Astrocyte of the spinal cord (primary cell): ENCODE measurements at regions not wholly inside any gene's neighbourhood (a gene's known extent, or its start where the extent isn't known, plus 50 kb on each side); places are given as distances from the start of the nearest gene placed in this dataset.

Experiments
- DNase-seq: peaks from one replicate; pipeline ENCODE4 v3.0.0; 2011; ENCODE audit warnings: low read depth, low spot score
- H3K4me3 ChIP-seq: 2 replicates; pipeline ENCODE4 v1.5.1; 2011; ENCODE audit warnings: low read depth, mild to moderate bottlenecking, low read length, moderate library complexity
- CTCF ChIP-seq: IDR thresholded peaks from 2 replicates; pipeline ENCODE4 v1.5.1; 2012; ENCODE audit warnings: low read depth, mild to moderate bottlenecking, low read length, inconsistent platforms
- in situ Hi-C: cut with HindIII; loops from 2 replicates; pipeline ENCODE4 v1.10.0; 2017; ENCODE audit warnings: low sequenced_read_pairs

GRCh38 chr2:221844212-221845020 lies 272.3 kb upstream of the EPHA4 start:
- DNase-seq: no peak
- in situ Hi-C loops: no loop called here

GRCh38 chr2:221836095-221836494 lies 264.0 kb upstream of the EPHA4 start:
- DNase-seq: peak; percentile 5
- in situ Hi-C loops: no loop called here
- H3K4me3 ChIP-seq: no peak overlapping the region
- TF ChIP-seq CTCF: no peak

More at GRCh38 chr2:221844212-221845020, 272.3 kb upstream of the EPHA4 start:
- no peak overlapping the region for H3K4me3 ChIP-seq
- no peak for TF ChIP-seq CTCF

GRCh38 chr2:221833966-221834365 lies 261.9 kb upstream of the EPHA4 start:
- H3K4me3 ChIP-seq: no peak overlapping the region
- TF ChIP-seq CTCF: no peak
- in situ Hi-C loops: no loop called here
- no peak for DNase-seq

GRCh38 chr2:221831051-221831450 lies 258.9 kb upstream of the EPHA4 start:
- TF ChIP-seq CTCF: no peak
- no peak for DNase-seq
- in situ Hi-C loops: no loop called here

GRCh38 chr2:221822416-221822815 lies 250.3 kb upstream of the EPHA4 start:
- in situ Hi-C loops: no loop called here
- H3K4me3 ChIP-seq: no peak overlapping the region
- TF ChIP-seq CTCF: no peak
- DNase-seq: peak; percentile 5

More at GRCh38 chr2:221831051-221831450, 258.9 kb upstream of the EPHA4 start:
- H3K4me3 ChIP-seq: no peak overlapping the region

- no peak overlapping the region for H3K4me3 ChIP-seq
- no peak for TF ChIP-seq CTCF
- no peak for DNase-seq
- in situ Hi-C loops: no loop called here
Measured at GRCh38 chr2:221818616-221819320, 246.7 kb upstream of the EPHA4 start.
